ENCODE measurements at regions not wholly inside any gene's neighbourhood (a gene's known extent, or its start where the extent isn't known, plus 50 kb on each side); places are given as distances from the start of the nearest gene placed in this dataset.
"Not testable (repeated sequence)": the region's sequence is repeated elsewhere in the genome, so short reads cannot be mapped to it uniquely, and the experiment has no call there.

GRCh38 chr3:94406595-94406994 lies 343.7 kb downstream of the NSUN3 start:
- Histone ChIP-seq H3K4me3 (ENCODE audit: insufficient read depth, low read depth, low read length) (no peak overlapping the region), H3K27me3 (ENCODE audit: insufficient read depth, low read length) (no peaks in the 10 kb centered on the region), H3K27ac (ENCODE audit: low read depth, low read length) (no peak overlapping the region), H3K36me3 (ENCODE audit: insufficient read depth, low read length) (no peaks in the 10 kb centered on the region), H2AFZ (ENCODE audit: low read depth, low read length) (no peak overlapping the region), H3K9ac (ENCODE audit: low read length) (no peak overlapping the region), H3K4me2 (ENCODE audit: low read length) (no peak overlapping the region), H3K9me3 (ENCODE audit: insufficient read depth, low read depth, low read length) (no peaks in the 10 kb centered on the region), H4K20me1 (ENCODE audit: insufficient read depth, low read length) (no peaks in the 10 kb centered on the region), H3K79me2 (ENCODE audit: insufficient read depth, low read length) (no peaks in the 10 kb centered on the region), H3K4me1 (ENCODE audit: insufficient read depth, low read length) (peaks cover 10% of the 10 kb centered on the region)
- FAIRE-seq (no peak), DNase-seq (ENCODE audit: low read depth) (no peak)
- Mint-ChIP-seq H3K27me3 (ENCODE audit: low read depth, unreplicated experiment) (no peaks in the 10 kb centered on the region), H3K36me3 (ENCODE audit: low read depth, unreplicated experiment) (no peaks in the 10 kb centered on the region), H3K4me1 (ENCODE audit: low read depth, unreplicated experiment) (peaks cover 13% of the 10 kb centered on the region), H3K4me3 (ENCODE audit: unreplicated experiment) (no peak overlapping the region), H3K9me3 (ENCODE audit: unreplicated experiment) (no peaks in the 10 kb centered on the region), H3K27ac (ENCODE audit: unreplicated experiment) (no peak overlapping the region)
- TF ChIP-seq, protein P1, sequence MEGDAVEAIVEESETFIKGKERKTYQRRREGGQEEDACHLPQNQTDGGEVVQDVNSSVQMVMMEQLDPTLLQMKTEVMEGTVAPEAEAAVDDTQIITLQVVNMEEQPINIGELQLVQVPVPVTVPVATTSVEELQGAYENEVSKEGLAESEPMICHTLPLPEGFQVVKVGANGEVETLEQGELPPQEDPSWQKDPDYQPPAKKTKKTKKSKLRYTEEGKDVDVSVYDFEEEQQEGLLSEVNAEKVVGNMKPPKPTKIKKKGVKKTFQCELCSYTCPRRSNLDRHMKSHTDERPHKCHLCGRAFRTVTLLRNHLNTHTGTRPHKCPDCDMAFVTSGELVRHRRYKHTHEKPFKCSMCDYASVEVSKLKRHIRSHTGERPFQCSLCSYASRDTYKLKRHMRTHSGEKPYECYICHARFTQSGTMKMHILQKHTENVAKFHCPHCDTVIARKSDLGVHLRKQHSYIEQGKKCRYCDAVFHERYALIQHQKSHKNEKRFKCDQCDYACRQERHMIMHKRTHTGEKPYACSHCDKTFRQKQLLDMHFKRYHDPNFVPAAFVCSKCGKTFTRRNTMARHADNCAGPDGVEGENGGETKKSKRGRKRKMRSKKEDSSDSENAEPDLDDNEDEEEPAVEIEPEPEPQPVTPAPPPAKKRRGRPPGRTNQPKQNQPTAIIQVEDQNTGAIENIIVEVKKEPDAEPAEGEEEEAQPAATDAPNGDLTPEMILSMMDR (IDR thresholded peaks at IDR 0.05; ENCODE audit: insufficient read depth, low read depth, low read length) = no peak
- TF ChIP-seq EZH2 (IDR thresholded peaks at IDR 0.05; ENCODE audit: insufficient read depth, low read length) = no peak

GRCh38 chr3:94412936-94413335 lies 350.1 kb downstream of the NSUN3 start:
- not testable (repeated sequence) for FAIRE-seq; H4K20me1 ChIP-seq (ENCODE audit: insufficient read depth, low read length); H3K36me3 ChIP-seq (ENCODE audit: insufficient read depth, low read length); H3K9me3 ChIP-seq (ENCODE audit: insufficient read depth, low read depth, low read length); DNase-seq (ENCODE audit: low read depth); H3K27me3 Mint-ChIP-seq (ENCODE audit: low read depth, unreplicated experiment); H2AFZ ChIP-seq (ENCODE audit: low read depth, low read length); H3K4me3 Mint-ChIP-seq (ENCODE audit: unreplicated experiment); H3K4me3 ChIP-seq (ENCODE audit: insufficient read depth, low read depth, low read length); H3K27ac ChIP-seq (ENCODE audit: low read depth, low read length); H3K79me2 ChIP-seq (ENCODE audit: insufficient read depth, low read length); H3K36me3 Mint-ChIP-seq (ENCODE audit: low read depth, unreplicated experiment); H3K9me3 Mint-ChIP-seq (ENCODE audit: unreplicated experiment); H3K27me3 ChIP-seq (ENCODE audit: insufficient read depth, low read length); H3K9ac ChIP-seq (ENCODE audit: low read length); H3K4me1 ChIP-seq (ENCODE audit: insufficient read depth, low read length)
- peak overlapping the region; percentile 17 for H3K4me2 ChIP-seq (ENCODE audit: low read length)
- Mint-ChIP-seq H3K4me1 (ENCODE audit: low read depth, unreplicated experiment) (peaks cover 12% of the 10 kb centered on the region), H3K27ac (ENCODE audit: unreplicated experiment) (peak overlapping the region; percentile 85)

DNA sequence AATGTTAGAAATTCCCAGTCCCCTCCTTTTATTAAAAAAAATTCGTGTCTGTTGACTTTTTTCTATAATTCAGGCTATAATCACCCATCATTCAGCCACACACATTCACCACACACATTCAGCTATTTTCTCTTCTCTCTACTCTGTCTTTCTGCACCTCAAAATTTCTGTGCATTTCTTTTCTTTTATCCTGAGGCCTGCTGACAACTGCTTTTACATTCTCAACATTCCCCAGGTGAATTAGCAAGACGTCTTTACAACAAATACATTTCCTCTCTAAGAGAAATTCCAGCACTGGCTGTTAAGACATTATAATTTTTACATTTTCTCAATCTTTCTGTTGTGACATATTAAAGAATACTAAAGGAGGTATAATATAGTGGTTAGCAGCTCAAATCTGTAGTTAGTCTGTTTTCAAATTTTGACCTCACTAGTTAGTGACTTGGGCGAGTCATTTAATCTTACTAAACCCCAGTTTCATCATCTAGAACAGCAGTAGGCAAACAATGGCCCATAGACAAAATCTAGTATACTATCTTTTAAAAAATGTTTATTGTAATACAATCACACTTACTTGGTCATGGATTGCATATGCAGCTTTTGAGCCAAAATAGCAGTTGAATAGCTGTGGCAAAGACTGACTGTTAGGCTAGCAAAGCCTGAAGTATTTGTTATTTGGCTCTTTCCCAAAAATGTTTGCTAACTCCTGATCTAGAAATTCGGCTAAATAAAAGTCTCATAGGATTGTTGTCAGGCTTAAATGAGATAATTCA lies 350.7 kb downstream of the NSUN3 start:
- Mint-ChIP-seq H3K27me3 (ENCODE audit: low read depth, unreplicated experiment) (no peaks in the 10 kb centered on the region), H3K9me3 (ENCODE audit: unreplicated experiment) (no peaks in the 10 kb centered on the region), H3K4me3 (ENCODE audit: unreplicated experiment) (no peak overlapping the region), H3K27ac (ENCODE audit: unreplicated experiment) (peak overlapping the region; percentile 85), H3K4me1 (ENCODE audit: low read depth, unreplicated experiment) (peaks cover 12% of the 10 kb centered on the region), H3K36me3 (ENCODE audit: low read depth, unreplicated experiment) (no peaks in the 10 kb centered on the region)
- Histone ChIP-seq H3K4me1 (ENCODE audit: insufficient read depth, low read length) (peaks cover 9% of the 10 kb centered on the region), H3K4me2 (ENCODE audit: low read length) (peak overlapping the region; percentile 17), H4K20me1 (ENCODE audit: insufficient read depth, low read length) (no peaks in the 10 kb centered on the region), H2AFZ (ENCODE audit: low read depth, low read length) (no peak overlapping the region), H3K9ac (ENCODE audit: low read length) (no peak overlapping the region), H3K27ac (ENCODE audit: low read depth, low read length) (no peak overlapping the region), H3K36me3 (ENCODE audit: insufficient read depth, low read length) (no peaks in the 10 kb centered on the region), H3K9me3 (ENCODE audit: insufficient read depth, low read depth, low read length) (no peaks in the 10 kb centered on the region), H3K79me2 (ENCODE audit: insufficient read depth, low read length) (no peaks in the 10 kb centered on the region), H3K4me3 (ENCODE audit: insufficient read depth, low read depth, low read length) (no peak overlapping the region), H3K27me3 (ENCODE audit: insufficient read depth, low read length) (no peaks in the 10 kb centered on the region)
- DNase-seq (ENCODE audit: low read depth) (peak; percentile 92), FAIRE-seq (no peak)
- TF ChIP-seq, protein P1 (IDR thresholded peaks at IDR 0.05; ENCODE audit: insufficient read depth, low read depth, low read length) = no peak
- TF ChIP-seq EZH2 (IDR thresholded peaks at IDR 0.05; ENCODE audit: insufficient read depth, low read length) = no peak

Measured in astrocyte (in vitro differentiated cells and primary cell).